ENCODE measurements at regions not wholly inside any gene's neighbourhood (a gene's known extent, or its start where the extent isn't known, plus 50 kb on each side); places are given as distances from the start of the nearest gene placed in this dataset.

DNA sequence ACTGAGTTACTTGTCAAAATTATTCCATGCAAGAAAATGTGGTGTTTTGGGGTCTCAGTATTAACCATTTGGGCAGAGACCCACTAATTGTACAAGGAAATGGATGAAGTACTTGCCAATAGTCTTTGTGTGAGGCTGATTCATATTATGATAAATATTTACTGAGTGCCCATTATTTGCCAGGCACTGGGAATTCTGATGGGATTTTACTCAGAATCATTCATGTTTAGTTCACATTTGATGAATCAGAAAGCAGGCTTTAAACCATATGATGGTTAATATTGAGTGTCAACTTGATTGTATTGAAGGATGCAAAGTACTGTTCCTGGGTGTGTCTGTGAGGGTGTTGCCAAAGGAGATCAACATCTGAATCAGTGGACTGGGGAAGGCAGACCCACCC, 66.2 kb upstream of the SOX21 start:
- TF ChIP-seq EZH2 (IDR thresholded peaks at IDR 0.05) (no peak), EZH2phosphoT487 (IDR thresholded peaks at IDR 0.05) (no peak)
- TF ChIP-seq, protein P1, sequence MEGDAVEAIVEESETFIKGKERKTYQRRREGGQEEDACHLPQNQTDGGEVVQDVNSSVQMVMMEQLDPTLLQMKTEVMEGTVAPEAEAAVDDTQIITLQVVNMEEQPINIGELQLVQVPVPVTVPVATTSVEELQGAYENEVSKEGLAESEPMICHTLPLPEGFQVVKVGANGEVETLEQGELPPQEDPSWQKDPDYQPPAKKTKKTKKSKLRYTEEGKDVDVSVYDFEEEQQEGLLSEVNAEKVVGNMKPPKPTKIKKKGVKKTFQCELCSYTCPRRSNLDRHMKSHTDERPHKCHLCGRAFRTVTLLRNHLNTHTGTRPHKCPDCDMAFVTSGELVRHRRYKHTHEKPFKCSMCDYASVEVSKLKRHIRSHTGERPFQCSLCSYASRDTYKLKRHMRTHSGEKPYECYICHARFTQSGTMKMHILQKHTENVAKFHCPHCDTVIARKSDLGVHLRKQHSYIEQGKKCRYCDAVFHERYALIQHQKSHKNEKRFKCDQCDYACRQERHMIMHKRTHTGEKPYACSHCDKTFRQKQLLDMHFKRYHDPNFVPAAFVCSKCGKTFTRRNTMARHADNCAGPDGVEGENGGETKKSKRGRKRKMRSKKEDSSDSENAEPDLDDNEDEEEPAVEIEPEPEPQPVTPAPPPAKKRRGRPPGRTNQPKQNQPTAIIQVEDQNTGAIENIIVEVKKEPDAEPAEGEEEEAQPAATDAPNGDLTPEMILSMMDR (IDR thresholded peaks at IDR 0.05): no peak

All from neural progenitor cell (in vitro differentiated cells).